ENCODE measurements at regions not wholly inside any gene's neighbourhood (a gene's known extent, or its start where the extent isn't known, plus 50 kb on each side); places are given as distances from the start of the nearest gene placed in this dataset.
"Not testable (repeated sequence)": the region's sequence is repeated elsewhere in the genome, so short reads cannot be mapped to it uniquely, and the experiment has no call there.

DNA sequence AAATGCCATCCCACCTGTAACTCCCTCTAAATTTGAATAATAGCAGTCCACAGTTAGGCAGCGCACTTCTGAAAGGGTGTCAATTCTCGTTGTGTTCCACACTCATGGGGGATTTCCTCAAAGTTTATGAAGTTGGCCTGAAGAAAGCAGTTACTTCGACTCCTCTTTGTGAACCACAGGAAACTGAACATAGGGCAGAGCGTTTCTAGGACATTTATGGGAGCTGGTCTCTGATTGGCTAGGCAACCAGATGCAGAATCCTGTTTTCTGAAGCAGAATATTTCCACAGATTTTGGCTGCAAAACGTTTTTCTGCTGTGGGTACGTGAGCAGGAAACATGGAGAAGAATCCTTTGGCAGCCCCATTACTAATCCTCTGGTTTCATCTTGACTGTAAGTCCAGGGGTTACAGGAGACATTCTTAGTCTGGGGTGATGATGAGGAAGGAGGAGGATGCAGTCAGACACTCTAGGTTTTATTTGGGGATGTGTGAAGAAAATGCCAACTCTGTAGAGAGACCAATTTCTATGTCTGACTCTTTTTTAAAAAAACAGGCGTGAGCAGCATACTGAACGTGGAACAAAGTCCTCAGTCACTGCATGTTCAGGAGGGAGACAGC is 431.5 kb upstream of the OR4E1 start:
- Histone ChIP-seq H3K27ac (ENCODE audit: low read depth, low read length) (no peak overlapping the region), H3K4me3 (ENCODE audit: low read depth in 1 of 2, low read length in 2 of 2) (no peak overlapping the region), H3K27me3 (ENCODE audit: control insufficient read depth in 1 of 2, insufficient read depth in 2 of 2, low read length in 2 of 2) (no peaks in the 10 kb centered on the region), H3K4me1 (ENCODE audit: insufficient read depth, low read length) (no peaks in the 10 kb centered on the region), H3K36me3 (ENCODE audit: insufficient read depth, low read length) (no peaks in the 10 kb centered on the region), H3K9ac (ENCODE audit: low read length) (no peak overlapping the region), H3K9me3 (ENCODE audit: low read length) (no peaks in the 10 kb centered on the region)

DNA sequence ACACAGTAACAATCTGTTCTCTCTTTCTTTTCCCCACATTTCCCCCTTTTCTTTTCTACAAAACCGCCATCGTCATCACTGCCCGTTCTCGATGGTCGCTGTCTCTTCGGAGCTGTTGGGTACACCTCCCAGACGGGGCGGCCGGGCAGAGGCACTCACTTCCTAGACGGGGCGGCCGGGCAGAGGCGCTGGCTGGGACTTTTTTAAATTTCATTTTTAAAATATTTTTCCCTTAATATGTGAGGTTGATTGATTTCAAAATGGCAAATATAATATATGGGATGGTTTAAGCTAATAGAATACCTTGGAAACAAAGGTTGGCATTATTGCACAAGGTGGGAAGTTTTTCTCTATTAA is 427.1 kb upstream of the OR4E1 start:
- H3K9ac ChIP-seq (ENCODE audit: low read length); H3K27me3 ChIP-seq (ENCODE audit: control insufficient read depth in 1 of 2, insufficient read depth in 2 of 2, low read length in 2 of 2); H3K36me3 ChIP-seq (ENCODE audit: insufficient read depth, low read length); H3K4me1 ChIP-seq (ENCODE audit: insufficient read depth, low read length); H3K4me3 ChIP-seq (ENCODE audit: low read depth in 1 of 2, low read length in 2 of 2); H3K9me3 ChIP-seq (ENCODE audit: low read length); H3K27ac ChIP-seq (ENCODE audit: low read depth, low read length): not testable (repeated sequence)

DNA sequence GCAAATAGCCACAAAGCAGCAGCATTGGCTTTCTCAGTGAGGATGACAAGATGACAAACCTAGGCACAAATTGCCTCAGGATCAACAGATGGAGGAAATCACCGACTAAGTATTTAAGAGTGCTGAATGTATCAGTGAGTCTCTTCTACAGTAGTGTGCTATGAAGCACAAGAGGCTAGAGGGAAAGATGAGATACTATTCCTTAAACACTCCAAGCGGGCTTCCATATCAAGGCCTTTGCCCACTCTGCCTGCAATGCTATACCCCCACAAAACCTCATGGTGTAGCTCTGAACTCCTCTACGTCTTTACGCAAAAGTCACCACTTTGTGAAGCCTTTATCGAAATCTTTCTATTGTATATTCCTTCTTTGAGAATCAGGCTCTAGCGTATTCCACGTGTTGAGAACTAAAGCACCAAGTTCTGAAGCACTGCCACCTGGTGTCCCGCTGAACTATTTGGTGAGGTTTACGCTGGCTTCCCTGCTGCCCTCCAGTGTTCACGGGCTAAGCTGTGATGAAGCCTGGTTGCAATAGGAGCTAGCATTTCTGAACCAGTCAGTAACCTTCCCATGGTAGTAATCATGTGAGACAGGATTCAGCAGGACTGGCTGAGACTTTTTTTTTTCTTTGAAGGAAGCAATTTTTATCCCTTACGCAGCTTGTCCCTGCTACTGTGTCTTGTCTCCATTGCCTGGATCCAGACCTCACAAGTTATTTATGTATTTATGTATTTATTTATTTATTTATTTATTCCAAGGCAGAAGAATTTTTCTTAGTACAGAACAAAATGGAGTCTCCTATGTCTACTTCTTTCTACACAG is 426.5 kb upstream of the OR4E1 start:
- H3K27ac ChIP-seq (ENCODE audit: low read depth, low read length), result no peak overlapping the region

DNA sequence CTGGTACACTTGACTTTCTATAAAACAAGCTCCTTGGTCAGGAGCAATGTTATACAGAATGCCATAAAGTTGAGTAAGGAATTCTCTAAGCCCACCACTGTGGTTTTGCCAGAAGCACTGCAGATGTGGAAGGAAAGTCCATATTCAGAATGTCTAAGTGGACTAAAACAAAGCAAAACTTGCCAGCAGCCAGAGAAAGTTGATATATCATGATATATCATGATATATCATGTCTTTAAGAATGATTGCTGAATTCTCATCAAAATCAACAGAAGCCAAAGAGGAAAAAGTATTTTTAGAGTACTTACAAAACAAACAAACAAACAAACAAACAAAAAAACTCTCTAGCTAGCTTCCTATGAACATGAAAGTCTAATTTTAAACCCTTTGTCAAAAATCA is 424.8 kb upstream of the OR4E1 start:
- Histone ChIP-seq H3K27me3 (ENCODE audit: control insufficient read depth in 1 of 2, insufficient read depth in 2 of 2, low read length in 2 of 2) (no peaks in the 10 kb centered on the region), H3K9ac (ENCODE audit: low read length) (no peak overlapping the region), H3K27ac (ENCODE audit: low read depth, low read length) (no peak overlapping the region), H3K4me1 (ENCODE audit: insufficient read depth, low read length) (peaks cover 5% of the 10 kb centered on the region), H3K4me3 (ENCODE audit: low read depth in 1 of 2, low read length in 2 of 2) (no peak overlapping the region), H3K36me3 (ENCODE audit: insufficient read depth, low read length) (no peaks in the 10 kb centered on the region), H3K9me3 (ENCODE audit: low read length) (no peaks in the 10 kb centered on the region)

More for the DNA sequence above, 426.5 kb upstream of the OR4E1 start:
- Histone ChIP-seq H3K9me3 (ENCODE audit: low read length) (no peaks in the 10 kb centered on the region), H3K36me3 (ENCODE audit: insufficient read depth, low read length) (no peaks in the 10 kb centered on the region), H3K4me3 (ENCODE audit: low read depth in 1 of 2, low read length in 2 of 2) (no peak overlapping the region), H3K4me1 (ENCODE audit: insufficient read depth, low read length) (peaks cover 5% of the 10 kb centered on the region), H3K9ac (ENCODE audit: low read length) (no peak overlapping the region), H3K27me3 (ENCODE audit: control insufficient read depth in 1 of 2, insufficient read depth in 2 of 2, low read length in 2 of 2) (no peaks in the 10 kb centered on the region)

DNA sequence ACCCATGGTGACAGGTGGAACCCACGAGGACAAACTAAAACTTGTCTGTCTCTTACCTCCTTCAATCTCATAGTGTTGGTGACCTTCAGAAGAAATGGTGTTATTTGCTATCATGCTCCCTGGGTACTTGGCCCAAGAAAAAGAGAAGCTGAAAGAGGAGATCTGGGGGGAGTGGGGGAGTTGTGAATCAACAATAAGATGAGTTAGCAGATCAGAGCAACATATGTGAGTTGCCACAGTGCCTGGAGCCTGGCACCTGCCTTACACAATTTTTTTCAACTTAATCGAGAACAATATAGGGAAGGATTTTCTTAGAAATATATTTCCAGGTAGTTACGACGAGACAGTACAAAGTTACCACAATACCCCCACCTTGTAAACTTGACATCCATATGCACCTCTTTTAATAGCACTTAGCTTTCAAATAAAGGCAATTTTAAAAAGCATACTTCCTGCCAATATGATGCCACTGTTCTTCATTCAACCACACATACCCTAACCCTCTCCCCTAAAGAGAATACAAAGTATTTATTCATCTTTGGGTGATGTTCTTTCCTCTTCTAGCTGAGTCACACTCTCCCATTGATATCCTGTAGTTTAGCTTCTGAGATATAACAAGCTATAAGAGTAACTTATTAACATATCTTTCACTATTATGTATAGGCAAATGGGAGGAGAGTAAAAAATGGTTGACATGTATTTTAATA is 424.1 kb upstream of the OR4E1 start:
- H3K4me3 ChIP-seq (ENCODE audit: low read depth in 1 of 2, low read length in 2 of 2), result no peak overlapping the region
- no peaks in the 10 kb centered on the region for H3K9me3 ChIP-seq (ENCODE audit: low read length)
- peaks cover 5% of the 10 kb centered on the region for H3K4me1 ChIP-seq (ENCODE audit: insufficient read depth, low read length)
- H3K27ac ChIP-seq (ENCODE audit: low read depth, low read length), result no peak overlapping the region
- H3K27me3 ChIP-seq (ENCODE audit: control insufficient read depth in 1 of 2, insufficient read depth in 2 of 2, low read length in 2 of 2), result no peaks in the 10 kb centered on the region
- no peak overlapping the region for H3K9ac ChIP-seq (ENCODE audit: low read length)
- no peaks in the 10 kb centered on the region for H3K36me3 ChIP-seq (ENCODE audit: insufficient read depth, low read length)

DNA sequence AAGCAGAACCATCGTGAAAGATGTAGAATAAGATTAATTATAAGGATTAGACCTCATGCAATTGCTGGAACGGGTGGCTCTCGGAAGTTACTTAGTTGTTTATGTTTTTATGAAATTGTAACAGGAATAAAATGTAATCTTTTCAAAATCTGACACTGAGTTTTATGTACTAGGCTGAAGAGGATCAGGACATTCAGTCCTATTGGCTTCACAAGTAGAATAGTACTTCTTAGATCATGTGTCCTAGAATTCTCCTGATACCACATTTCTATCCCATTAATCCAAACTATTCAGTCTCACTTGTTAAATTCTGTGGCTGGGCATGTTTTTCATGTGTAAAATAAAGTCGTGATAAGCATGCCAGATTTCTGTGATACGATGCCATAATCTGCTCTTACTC is 423.5 kb upstream of the OR4E1 start:
- Histone ChIP-seq H3K27me3 (ENCODE audit: control insufficient read depth in 1 of 2, insufficient read depth in 2 of 2, low read length in 2 of 2) (no peaks in the 10 kb centered on the region), H3K27ac (ENCODE audit: low read depth, low read length) (no peak overlapping the region), H3K9ac (ENCODE audit: low read length) (no peak overlapping the region), H3K4me3 (ENCODE audit: low read depth in 1 of 2, low read length in 2 of 2) (no peak overlapping the region), H3K4me1 (ENCODE audit: insufficient read depth, low read length) (peaks cover 5% of the 10 kb centered on the region), H3K9me3 (ENCODE audit: low read length) (no peaks in the 10 kb centered on the region), H3K36me3 (ENCODE audit: insufficient read depth, low read length) (no peaks in the 10 kb centered on the region)

DNA sequence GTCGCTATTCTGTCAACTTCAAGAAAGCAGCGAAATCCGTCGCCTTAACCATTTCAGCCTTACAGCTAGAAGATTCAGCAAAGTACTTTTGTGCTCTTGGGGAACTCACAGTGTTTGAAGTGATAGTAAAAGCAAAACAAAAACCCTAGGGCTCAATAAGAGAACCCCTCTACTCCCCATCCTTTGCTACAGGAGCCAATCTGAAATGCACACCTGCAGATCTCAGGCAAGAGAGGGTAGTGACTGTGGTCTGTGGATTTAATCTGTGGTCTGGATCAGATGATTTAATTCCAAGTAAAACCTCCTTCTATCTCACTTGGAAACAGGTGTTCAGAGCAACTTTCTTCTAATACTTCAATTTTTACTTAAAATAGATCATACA is 422.9 kb upstream of the OR4E1 start:
- H3K4me1 ChIP-seq (ENCODE audit: insufficient read depth, low read length), result peaks cover 5% of the 10 kb centered on the region
- H3K9me3 ChIP-seq (ENCODE audit: low read length), result no peaks in the 10 kb centered on the region
- H3K4me3 ChIP-seq (ENCODE audit: low read depth in 1 of 2, low read length in 2 of 2), result no peak overlapping the region
- H3K36me3 ChIP-seq (ENCODE audit: insufficient read depth, low read length), result no peaks in the 10 kb centered on the region
- H3K27ac ChIP-seq (ENCODE audit: low read depth, low read length), result peak overlapping the region; percentile 50
- H3K9ac ChIP-seq (ENCODE audit: low read length), result no peak overlapping the region
- no peaks in the 10 kb centered on the region for H3K27me3 ChIP-seq (ENCODE audit: control insufficient read depth in 1 of 2, insufficient read depth in 2 of 2, low read length in 2 of 2)

DNA sequence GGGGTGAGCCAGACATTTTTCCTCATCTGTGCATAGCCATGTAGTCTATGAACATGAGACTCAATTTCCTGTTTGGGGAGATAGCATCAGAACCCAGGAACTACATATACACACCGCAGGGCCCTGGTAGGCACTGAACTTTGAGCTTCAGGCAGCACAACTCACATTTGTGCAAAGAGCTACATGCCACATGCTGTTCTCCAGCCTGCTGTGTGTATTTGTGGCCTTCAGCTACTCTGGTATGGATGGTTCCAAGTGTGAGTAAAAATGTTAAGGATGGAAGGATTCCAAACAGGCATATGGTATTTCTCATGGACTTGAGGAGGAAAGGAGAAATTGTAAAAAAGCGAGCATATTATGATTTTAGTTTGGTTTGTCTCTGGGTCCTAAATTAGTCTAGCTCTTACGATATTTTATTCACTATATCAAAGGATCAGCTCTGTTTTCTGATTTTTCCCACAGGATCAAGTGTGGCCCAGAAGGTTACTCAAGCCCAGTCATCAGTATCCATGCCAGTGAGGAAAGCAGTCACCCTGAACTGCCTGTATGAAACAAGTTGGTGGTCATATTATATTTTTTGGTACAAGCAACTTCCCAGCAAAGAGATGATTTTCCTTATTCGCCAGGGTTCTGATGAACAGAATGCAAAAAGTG is 422.4 kb upstream of the OR4E1 start:
- Histone ChIP-seq H3K4me3 (ENCODE audit: low read depth in 1 of 2, low read length in 2 of 2) (no peak overlapping the region), H3K4me1 (ENCODE audit: insufficient read depth, low read length) (peaks cover 5% of the 10 kb centered on the region), H3K9me3 (ENCODE audit: low read length) (no peaks in the 10 kb centered on the region), H3K36me3 (ENCODE audit: insufficient read depth, low read length) (no peaks in the 10 kb centered on the region), H3K9ac (ENCODE audit: low read length) (no peak overlapping the region), H3K27ac (ENCODE audit: low read depth, low read length) (peak overlapping the region; percentile 50), H3K27me3 (ENCODE audit: control insufficient read depth in 1 of 2, insufficient read depth in 2 of 2, low read length in 2 of 2) (no peaks in the 10 kb centered on the region)

DNA sequence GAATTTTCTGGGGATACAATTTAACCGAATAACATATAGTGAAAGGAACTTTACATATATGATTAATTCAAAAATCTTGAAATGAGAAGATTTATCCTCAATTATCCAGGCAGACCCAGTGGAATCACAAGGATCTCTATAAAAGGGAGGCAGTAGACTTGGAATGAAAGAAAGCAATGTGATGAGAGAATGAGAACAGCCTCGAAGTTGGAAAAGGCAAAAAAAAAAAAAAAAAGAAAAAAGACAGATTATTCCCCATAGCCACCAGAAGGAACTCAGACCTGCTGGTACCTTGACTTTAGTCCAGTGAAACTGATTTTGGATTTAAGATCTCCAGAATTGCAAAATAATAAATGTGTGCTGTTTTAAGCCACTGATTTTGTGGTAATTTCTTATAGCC is 416.3 kb upstream of the OR4E1 start:
- Histone ChIP-seq H3K4me1 (ENCODE audit: insufficient read depth, low read length) (peaks cover 4% of the 10 kb centered on the region), H3K27me3 (ENCODE audit: control insufficient read depth in 1 of 2, insufficient read depth in 2 of 2, low read length in 2 of 2) (no peaks in the 10 kb centered on the region), H3K9me3 (ENCODE audit: low read length) (no peaks in the 10 kb centered on the region), H3K4me3 (ENCODE audit: low read depth in 1 of 2, low read length in 2 of 2) (no peak overlapping the region), H3K36me3 (ENCODE audit: insufficient read depth, low read length) (no peaks in the 10 kb centered on the region), H3K9ac (ENCODE audit: low read length) (no peak overlapping the region), H3K27ac (ENCODE audit: low read depth, low read length) (no peak overlapping the region)

DNA sequence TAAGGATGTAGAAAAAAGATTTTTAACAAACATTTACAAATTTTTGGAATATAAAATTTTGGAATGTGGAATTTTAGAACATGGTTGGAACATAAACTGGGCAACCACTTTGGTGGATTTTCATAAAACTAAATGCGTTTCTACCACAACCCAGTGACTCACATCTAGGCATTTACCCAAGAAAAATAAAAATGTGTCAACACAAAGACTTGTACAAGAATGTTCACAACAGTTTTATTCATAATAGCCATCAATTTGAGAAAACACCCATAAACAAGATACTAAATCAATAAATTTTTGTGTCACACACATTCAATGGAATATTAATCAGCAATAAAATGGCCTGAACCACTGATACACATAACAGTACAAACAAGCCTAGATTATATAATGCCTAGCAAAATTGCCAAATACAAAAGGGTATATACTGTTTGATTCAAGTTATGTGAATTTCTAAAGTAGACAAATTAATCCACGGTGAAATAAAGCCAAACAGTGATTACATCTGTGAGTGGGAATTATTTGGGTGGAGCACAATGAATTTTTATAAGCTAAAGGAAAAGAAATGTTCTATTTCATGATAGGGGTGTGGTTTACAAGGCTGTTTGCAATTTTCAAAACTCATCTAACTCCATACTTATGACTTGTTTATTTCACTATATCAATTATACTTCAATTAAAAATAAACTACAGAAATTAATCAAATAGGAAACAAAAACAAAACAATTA is 415.2 kb upstream of the OR4E1 start:
- Histone ChIP-seq H3K27me3 (ENCODE audit: control insufficient read depth in 1 of 2, insufficient read depth in 2 of 2, low read length in 2 of 2) (no peaks in the 10 kb centered on the region), H3K27ac (ENCODE audit: low read depth, low read length) (no peak overlapping the region), H3K36me3 (ENCODE audit: insufficient read depth, low read length) (no peaks in the 10 kb centered on the region), H3K9me3 (ENCODE audit: low read length) (no peaks in the 10 kb centered on the region), H3K4me1 (ENCODE audit: insufficient read depth, low read length) (peaks cover 4% of the 10 kb centered on the region), H3K4me3 (ENCODE audit: low read depth in 1 of 2, low read length in 2 of 2) (no peak overlapping the region), H3K9ac (ENCODE audit: low read length) (no peak overlapping the region)

DNA sequence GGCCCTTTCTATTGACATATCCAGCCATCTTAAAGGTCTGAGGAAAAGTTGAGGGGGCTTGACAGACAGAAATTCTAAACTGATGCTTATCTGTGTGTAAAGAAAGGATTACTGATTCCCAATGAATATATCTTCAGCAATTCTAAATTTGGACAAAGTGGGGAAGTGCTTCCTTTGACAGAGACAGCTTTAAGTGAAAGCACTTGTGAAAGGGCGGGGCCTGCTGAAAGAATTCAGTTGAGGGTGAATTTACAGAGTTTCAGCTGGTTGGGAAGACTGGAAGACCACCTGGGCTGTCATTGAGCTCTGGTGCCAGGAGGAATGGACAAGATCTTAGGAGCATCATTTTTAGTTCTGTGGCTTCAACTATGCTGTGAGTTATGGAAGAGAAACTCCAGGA is 412.5 kb upstream of the OR4E1 start:
- H3K4me1 ChIP-seq (ENCODE audit: insufficient read depth, low read length), result peaks cover 4% of the 10 kb centered on the region
- no peaks in the 10 kb centered on the region for H3K36me3 ChIP-seq (ENCODE audit: insufficient read depth, low read length)
- H3K27ac ChIP-seq (ENCODE audit: low read depth, low read length), result no peak overlapping the region
- H3K9me3 ChIP-seq (ENCODE audit: low read length), result no peaks in the 10 kb centered on the region
- no peak overlapping the region for H3K4me3 ChIP-seq (ENCODE audit: low read depth in 1 of 2, low read length in 2 of 2)
- H3K9ac ChIP-seq (ENCODE audit: low read length), result no peak overlapping the region
- no peaks in the 10 kb centered on the region for H3K27me3 ChIP-seq (ENCODE audit: control insufficient read depth in 1 of 2, insufficient read depth in 2 of 2, low read length in 2 of 2)
